Esophagus squamous epithelium (tissue), 4 donors: ENCODE measurements at regions not wholly inside any gene's neighbourhood (a gene's known extent, or its start where the extent isn't known, plus 50 kb on each side); places are given as distances from the start of the nearest gene placed in this dataset.

Source experiments
- POLR2A ChIP-seq, 4 donors: fragments of 450-650 bp; IDR thresholded peaks; one replicate each; pipeline ENCODE4 v1.6.1; 2017; ENCODE audit warnings: antibody characterized with exemption in 4 of 4, mild to moderate bottlenecking in 4 of 4, moderate library complexity in 3 of 4
- TF ChIP-seq, protein P1 (sequence below), 6 experiments: fragments of 450-650 bp in 4 of 6; fragments of 200-600 bp in 2 of 6; sonication (generic) in 2 of 6; IDR thresholded peaks; one replicate each; pipeline ENCODE4 v1.5.1; 2016 to 2019; ENCODE audit warnings: antibody characterized with exemption in 6 of 6, mild to moderate bottlenecking in 4 of 6, moderate library complexity in 4 of 6

DNA sequence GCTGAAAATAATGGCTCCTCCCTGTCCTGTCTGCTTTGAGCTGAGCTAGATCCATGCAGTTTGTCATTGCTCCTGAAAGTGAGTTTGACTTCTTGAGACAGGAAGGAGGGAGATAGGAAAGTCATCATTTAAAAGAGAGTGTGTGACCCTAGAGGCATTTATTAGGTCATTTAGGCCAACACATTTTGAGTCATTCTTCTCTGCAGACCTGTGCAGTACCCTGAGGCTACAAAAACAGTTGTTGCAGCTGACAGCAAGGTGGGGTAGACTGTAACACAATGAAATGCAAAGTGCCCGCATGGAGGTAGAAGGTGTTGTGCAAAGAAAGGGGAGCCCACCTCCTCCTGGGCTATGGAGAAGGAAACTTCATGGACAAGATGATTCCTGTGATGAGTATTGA, 102.8 kb upstream of the PFN2 start:
- TF ChIP-seq, protein P1, sequence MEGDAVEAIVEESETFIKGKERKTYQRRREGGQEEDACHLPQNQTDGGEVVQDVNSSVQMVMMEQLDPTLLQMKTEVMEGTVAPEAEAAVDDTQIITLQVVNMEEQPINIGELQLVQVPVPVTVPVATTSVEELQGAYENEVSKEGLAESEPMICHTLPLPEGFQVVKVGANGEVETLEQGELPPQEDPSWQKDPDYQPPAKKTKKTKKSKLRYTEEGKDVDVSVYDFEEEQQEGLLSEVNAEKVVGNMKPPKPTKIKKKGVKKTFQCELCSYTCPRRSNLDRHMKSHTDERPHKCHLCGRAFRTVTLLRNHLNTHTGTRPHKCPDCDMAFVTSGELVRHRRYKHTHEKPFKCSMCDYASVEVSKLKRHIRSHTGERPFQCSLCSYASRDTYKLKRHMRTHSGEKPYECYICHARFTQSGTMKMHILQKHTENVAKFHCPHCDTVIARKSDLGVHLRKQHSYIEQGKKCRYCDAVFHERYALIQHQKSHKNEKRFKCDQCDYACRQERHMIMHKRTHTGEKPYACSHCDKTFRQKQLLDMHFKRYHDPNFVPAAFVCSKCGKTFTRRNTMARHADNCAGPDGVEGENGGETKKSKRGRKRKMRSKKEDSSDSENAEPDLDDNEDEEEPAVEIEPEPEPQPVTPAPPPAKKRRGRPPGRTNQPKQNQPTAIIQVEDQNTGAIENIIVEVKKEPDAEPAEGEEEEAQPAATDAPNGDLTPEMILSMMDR (IDR thresholded peaks at IDR 0.05): no peak
- no peak for TF ChIP-seq POLR2A (IDR thresholded peaks at IDR 0.05)
